Epithelial cell of prostate (primary cell): ENCODE measurements at regions not wholly inside any gene's neighbourhood (a gene's known extent, or its start where the extent isn't known, plus 50 kb on each side); places are given as distances from the start of the nearest gene placed in this dataset.
"Not testable (repeated sequence)": the region's sequence is repeated elsewhere in the genome, so short reads cannot be mapped to it uniquely, and the experiment has no call there.

Experiments used
- DNase-seq: peaks from one replicate; pipeline ENCODE4 v3.0.0-alpha.2; 2011; ENCODE audit warnings: low read depth, low spot score
- H3K27ac ChIP-seq: fragments of 450-650 bp; 2 replicates; pipeline ENCODE4 v1.5.1; 2017; ENCODE audit warnings: mild to moderate bottlenecking

DNA sequence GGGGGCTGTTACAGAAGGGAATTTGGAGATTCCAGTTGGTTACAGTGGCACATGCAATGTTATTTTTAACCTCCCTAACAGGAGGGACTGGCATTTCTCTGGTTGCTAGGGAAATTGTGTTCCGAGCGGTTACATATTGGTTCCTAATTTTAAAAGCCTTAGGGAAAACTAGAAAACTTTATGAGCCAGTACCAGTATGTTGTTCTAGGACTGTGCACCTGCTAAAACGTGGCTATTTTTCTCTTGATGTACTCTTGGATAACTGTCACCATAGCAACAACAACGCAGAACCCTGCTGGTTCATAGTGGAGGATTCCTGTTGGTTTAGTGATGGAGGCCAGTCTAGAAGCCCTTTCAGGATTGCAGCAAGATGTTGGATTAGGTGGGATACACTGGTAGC lies 68.9 kb upstream of the PGBD5 start:
- no peak overlapping the region for H3K27ac ChIP-seq
- no peak for DNase-seq

DNA sequence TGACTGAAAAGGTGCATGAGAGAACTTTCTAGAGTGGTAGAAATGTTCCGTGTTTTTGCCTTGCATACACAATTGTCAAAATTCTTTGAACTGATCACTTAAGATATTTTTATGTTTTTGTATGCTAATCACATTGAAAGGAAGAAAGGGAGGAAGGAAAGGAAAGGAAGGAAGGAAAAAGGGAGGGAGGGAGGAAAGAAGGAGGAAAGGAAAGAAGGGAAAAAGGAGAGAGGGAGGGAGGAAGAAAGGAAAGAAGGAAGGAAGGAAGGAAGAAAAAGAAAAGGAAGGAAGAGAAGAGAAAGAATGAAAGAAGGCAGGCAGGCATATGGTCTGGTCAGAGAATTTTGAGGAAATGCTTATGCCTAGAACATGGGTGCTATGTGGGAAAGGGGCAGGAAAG lies 68.4 kb upstream of the PGBD5 start:
- DNase-seq = no peak
- no peak overlapping the region for H3K27ac ChIP-seq

GRCh38 chr1:230494026-230494425 lies 67.9 kb upstream of the PGBD5 start:
- DNase-seq = no peak
- no peak overlapping the region for H3K27ac ChIP-seq

DNA sequence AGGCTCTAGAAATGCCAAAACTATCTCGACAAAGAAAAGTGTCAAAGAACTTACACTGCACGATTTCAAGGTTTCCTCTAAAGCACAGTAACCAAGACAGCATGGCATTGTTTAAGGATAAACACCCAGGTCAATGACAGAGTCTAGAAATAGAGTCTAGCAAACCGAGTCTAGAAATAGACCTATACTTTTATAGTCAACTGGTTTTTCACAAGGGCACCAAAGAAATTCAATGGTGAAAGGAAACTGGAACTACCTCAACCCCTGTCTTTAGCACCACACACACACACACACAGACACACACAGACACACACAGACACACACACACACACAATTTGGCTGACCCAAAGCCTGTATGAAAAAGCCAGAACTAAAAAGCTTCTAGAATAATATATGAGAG lies 67.1 kb upstream of the PGBD5 start:
- no peak for DNase-seq
- H3K27ac ChIP-seq = no peak overlapping the region

- no peak for DNase-seq
Observed at GRCh38 chr1:230490436-230490835, 64.3 kb upstream of the PGBD5 start.

GRCh38 chr1:230487773-230488428 lies 61.8 kb upstream of the PGBD5 start:
- no peak overlapping the region for H3K27ac ChIP-seq
- DNase-seq = no peak

More at GRCh38 chr1:230490436-230490835, 64.3 kb upstream of the PGBD5 start:
- no peak overlapping the region for H3K27ac ChIP-seq

DNA sequence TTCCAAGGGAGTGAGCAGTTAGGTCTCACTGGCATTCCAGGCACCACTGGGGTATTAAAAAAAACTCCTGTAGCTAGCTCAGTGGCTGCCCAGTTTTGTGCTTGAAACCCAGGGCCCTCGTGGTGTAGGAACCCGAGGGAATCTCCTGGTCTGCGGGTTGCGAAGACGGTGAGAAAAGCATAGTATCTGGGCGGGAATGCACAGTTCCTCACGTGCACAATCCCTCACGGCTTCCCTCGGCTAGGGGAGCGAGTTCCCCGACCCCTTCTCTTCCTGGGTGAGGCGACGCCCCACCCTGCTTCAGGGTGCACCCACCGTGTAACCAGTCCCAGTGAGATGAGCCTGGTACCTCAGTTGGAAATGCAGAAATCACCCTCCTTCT lies 50.5 kb upstream of the PGBD5 start:
- DNase-seq = no peak
- no peak overlapping the region for H3K27ac ChIP-seq

DNA sequence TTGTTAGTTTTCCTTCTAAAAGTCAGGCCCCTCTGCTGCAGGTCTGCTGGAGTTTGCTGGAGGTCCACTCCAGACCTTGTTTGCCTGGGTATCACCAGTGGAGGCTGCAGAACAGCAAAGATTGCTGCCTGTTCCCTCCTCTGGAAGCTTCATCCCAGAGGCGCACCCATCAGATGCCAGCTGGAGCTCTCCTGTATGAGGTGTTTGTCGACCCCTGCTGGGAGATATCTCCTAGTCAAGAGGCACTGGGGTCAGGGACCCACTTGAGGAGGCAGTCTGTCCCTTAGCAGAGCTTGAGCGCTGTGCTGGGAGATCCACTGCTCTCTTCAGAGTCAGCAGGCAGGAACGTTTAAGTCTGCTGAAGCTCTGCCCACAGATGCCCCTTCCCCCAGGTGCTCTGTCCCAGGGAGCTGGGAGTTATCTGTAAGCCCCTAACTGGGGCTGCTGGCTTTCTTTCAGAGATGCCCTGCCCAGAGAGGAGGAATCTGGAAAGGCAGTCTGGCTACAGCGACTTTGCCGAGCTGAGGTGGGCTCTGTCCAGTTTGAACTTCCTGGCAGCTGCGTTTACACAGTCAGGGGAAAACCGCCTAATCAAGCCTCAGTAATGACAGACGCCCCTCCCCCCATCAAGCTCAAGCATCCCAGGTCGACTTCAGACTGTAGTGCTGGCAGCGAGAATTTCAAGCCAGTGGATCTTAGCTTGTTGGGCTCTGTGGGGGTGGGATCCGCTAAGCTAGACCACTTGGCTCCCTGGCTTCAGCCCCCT lies 49.9 kb upstream of the PGBD5 start:
- not testable (repeated sequence) for H3K27ac ChIP-seq, DNase-seq
